Skeletal muscle satellite cell (primary cell): ENCODE measurements at regions not wholly inside any gene's neighbourhood (a gene's known extent, or its start where the extent isn't known, plus 50 kb on each side); places are given as distances from the start of the nearest gene placed in this dataset. TPM values are rescaled to one million over a fixed set of nuclear protein-coding genes. Genes with fewer than 3 reads are reported as not detected.
"Not testable (repeated sequence)": the region's sequence is repeated elsewhere in the genome, so short reads cannot be mapped to it uniquely, and the experiment has no call there.

Experiments
- H3K27me3 ChIP-seq: 2 replicates; pipeline ENCODE4 v1.7.0; 2013; ENCODE audit warnings: low read length; ENCODE audit not compliant: control insufficient read depth, insufficient read depth
- H3K36me3 ChIP-seq: 2 replicates; pipeline ENCODE4 v1.7.0; 2013; ENCODE audit warnings: mild to moderate bottlenecking, control low read depth, low read length; ENCODE audit not compliant: insufficient read depth
- H3K4me1 ChIP-seq: 2 replicates; pipeline ENCODE4 v1.7.0; 2013; ENCODE audit warnings: low read length; ENCODE audit not compliant: control insufficient read depth, insufficient read depth
- H3K4me2 ChIP-seq: 2 replicates; pipeline ENCODE4 v1.7.0; 2013; ENCODE audit warnings: mild to moderate bottlenecking, low read length
- H3K4me3 ChIP-seq: 2 replicates; pipeline ENCODE4 v1.7.0; 2013; ENCODE audit warnings: low read length
- H3K9ac ChIP-seq: 2 replicates; pipeline ENCODE4 v1.7.0; 2013; ENCODE audit warnings: mild to moderate bottlenecking, low read depth, low read length, moderate library complexity
- H3K9me3 ChIP-seq: replicated peaks from 2 replicates; pipeline ENCODE4 v1.7.0; 2013; ENCODE audit warnings: mild to moderate bottlenecking, control low read depth, low read length
- small RNA-seq: library from RNA; depleted of rRNA; stranded (forward); fragments of <200 nt; gene quantifications from one replicate; pipeline ENCODE3, GENCODE V24; 2012

- no peaks in the 10 kb centered on the region for H3K36me3 ChIP-seq
- H3K9ac ChIP-seq: no peak overlapping the region
- peaks cover 8% of the 10 kb centered on the region for H3K27me3 ChIP-seq
- no peak overlapping the region for H3K4me2 ChIP-seq
- H3K4me3 ChIP-seq: no peak overlapping the region
- H3K4me1 ChIP-seq: no peaks in the 10 kb centered on the region
- H3K9me3 ChIP-seq: no peaks in the 10 kb centered on the region
Measured at GRCh38 chr11:67745181-67745726, 70.8 kb upstream of the ALDH3B2 start.

DNA sequence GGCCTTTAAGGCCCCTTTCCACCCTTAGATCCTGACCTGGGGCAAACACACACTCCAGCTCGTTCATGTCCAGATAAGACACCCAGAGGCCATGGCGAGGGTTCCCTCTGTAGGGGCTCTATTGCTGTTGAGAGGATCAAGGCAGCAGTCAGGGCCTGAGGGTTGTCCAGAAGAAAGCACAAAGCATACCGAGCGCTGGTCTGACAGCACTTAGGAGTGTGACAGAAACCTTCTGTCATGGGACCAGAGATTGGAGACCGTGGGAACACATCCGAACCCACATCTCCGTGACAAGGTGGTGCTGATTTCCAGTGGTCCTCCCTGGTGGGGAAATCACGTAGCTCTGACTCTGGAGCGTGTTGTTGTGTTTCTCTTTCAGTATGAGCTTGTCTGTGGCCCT lies 69.8 kb upstream of the ALDH3B2 start:
- not testable (repeated sequence) for H3K9ac ChIP-seq, H3K36me3 ChIP-seq, H3K4me2 ChIP-seq, H3K4me3 ChIP-seq, H3K4me1 ChIP-seq, H3K27me3 ChIP-seq, H3K9me3 ChIP-seq

DNA sequence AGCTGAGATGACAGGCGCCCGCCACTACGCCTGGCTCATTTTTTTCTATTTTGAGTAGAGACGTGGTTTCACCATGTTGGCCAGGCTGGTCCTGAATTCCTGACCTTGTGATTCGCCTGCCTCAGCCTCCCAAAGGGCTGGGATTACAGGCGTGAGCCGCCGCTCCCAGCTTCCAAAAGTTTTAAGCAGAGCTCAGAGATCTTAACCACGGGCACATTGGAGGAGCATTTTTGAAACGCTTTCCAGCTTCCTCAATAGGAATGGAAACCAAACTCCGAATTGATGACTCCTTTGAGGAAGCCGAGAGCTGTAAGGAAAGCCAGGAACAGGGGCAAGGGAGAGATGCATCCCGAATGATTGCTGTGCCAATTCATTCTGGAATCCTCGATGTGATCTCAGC lies 63.8 kb upstream of the ALDH3B2 start:
- not testable (repeated sequence) for H3K4me1 ChIP-seq, H3K36me3 ChIP-seq, H3K27me3 ChIP-seq, H3K9me3 ChIP-seq, H3K4me3 ChIP-seq, H3K4me2 ChIP-seq, H3K9ac ChIP-seq

- H3K27me3 ChIP-seq, H3K4me3 ChIP-seq, H3K36me3 ChIP-seq, H3K9ac ChIP-seq, H3K9me3 ChIP-seq, H3K4me2 ChIP-seq, H3K4me1 ChIP-seq: not testable (repeated sequence)
Measured at GRCh38 chr11:67737562-67738080, 63.2 kb upstream of the ALDH3B2 start.

GRCh38 chr11:67732045-67732787 lies 57.8 kb upstream of the ALDH3B2 start:
- H3K4me1 ChIP-seq: no peaks in the 10 kb centered on the region
- no peaks in the 10 kb centered on the region for H3K36me3 ChIP-seq
- H3K9ac ChIP-seq: no peak overlapping the region
- H3K27me3 ChIP-seq: peaks cover 12% of the 10 kb centered on the region
- H3K4me2 ChIP-seq: no peak overlapping the region
- H3K9me3 ChIP-seq: no peaks in the 10 kb centered on the region
- H3K4me3 ChIP-seq: no peak overlapping the region

DNA sequence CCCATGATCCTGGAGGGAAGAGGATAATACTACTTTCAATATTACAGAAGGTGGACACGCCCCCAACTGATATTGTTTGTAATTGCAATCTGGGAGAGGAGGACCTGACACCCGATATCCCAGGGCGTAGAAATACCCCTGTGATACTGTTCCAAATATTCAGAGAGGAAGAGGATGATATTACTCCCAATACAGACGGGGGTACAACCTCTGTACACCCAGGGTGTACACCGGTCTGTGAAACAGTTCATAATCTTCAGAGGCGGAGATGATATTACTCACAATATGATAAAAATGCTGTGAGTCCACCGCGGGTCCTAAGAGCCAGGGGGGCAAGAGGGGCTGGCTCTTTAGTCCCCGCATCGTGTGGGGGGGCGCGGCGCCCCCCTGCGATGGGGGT lies 57.2 kb upstream of the ALDH3B2 start:
- Histone ChIP-seq H3K4me3 (no peak overlapping the region), H3K27me3 (peaks cover 12% of the 10 kb centered on the region), H3K36me3 (no peaks in the 10 kb centered on the region), H3K9me3 (no peaks in the 10 kb centered on the region), H3K9ac (no peak overlapping the region), H3K4me2 (no peak overlapping the region), H3K4me1 (no peaks in the 10 kb centered on the region)

DNA sequence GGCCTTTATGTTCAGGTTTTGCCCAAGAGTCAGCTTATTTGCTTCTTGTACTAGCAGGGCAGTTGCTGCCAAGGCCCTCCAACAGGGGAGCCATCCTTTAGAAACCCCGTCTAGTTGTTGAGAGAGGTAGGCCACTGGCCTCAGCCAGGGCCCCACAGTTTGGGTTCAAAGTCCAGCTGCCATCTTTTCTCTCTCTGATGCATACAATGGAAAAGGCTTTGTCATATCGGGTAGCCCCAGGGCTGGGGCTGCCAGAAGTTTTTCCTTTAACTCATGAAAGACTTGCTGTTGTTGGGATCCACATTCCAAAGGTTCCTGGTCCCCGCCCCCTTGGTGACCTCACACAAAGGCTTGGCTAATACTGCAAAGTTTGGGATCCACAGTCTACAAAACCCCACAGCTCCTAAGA lies 53.7 kb upstream of the ALDH3B2 start:
- not testable (repeated sequence) for H3K4me3 ChIP-seq, H3K4me1 ChIP-seq, H3K9ac ChIP-seq, H3K36me3 ChIP-seq, H3K4me2 ChIP-seq, H3K9me3 ChIP-seq
- H3K27me3 ChIP-seq: peaks cover 14% of the 10 kb centered on the region

- not testable (repeated sequence) for H3K36me3 ChIP-seq, H3K9ac ChIP-seq, H3K9me3 ChIP-seq, H3K4me2 ChIP-seq, H3K4me1 ChIP-seq, H3K4me3 ChIP-seq
- peaks cover 14% of the 10 kb centered on the region for H3K27me3 ChIP-seq
Measured at GRCh38 chr11:67727066-67728040, 52.9 kb upstream of the ALDH3B2 start.

Small RNAs in the stretch of these regions (small RNA-seq; reads per million reads assigned to genes)
- gene AP003385.4: not detected
- not detected for gene AP003716.2
- 0.56 reads per million for gene RNU6-46P
